GM12878 (cell line): ENCODE measurements at regions not wholly inside any gene's neighbourhood (a gene's known extent, or its start where the extent isn't known, plus 50 kb on each side); places are given as distances from the start of the nearest gene placed in this dataset.

ENCODE experiments used
- ATAC-seq: fragments of 200-7000 bp; cut with Tn5 transposase; 3 replicates; pipeline ENCODE4 v1.9.1; 2020; ENCODE audit warnings: mild to moderate bottlenecking, moderate library complexity
- BruUV-seq: library from RNA; stranded (reverse); fragments of 400-500 nt; replicated peaks from 2 replicates; lab custom pipeline; 2021; lab: Mats Ljungman, UMichigan
- CTCF ChIA-PET: fragments of 300-600 bp; sonication (Branson Sonifier 250); formaldehyde crosslinking; extraction: SDS; loops from one replicate; lab custom pipeline; 2021; ENCODE audit warnings: inconsistent platforms; lab: Yijun Ruan, JAX
- POLR2A ChIA-PET: fragments of 350-600 bp; formaldehyde crosslinking; extraction: SDS; loops from one replicate; lab custom pipeline; 2021; ENCODE audit warnings: inconsistent platforms; lab: Charles Lee
- RAD21 ChIA-PET: fragments of 300-600 bp; sonication (Branson Sonifier 250); formaldehyde crosslinking; loops from one replicate; lab custom pipeline; 2023; ENCODE audit warnings: antibody characterized with exemption; ENCODE audit not compliant: unreplicated experiment; lab: Charles Lee
- SMC1A ChIA-PET: fragments of 300-600 bp; sonication (Branson Sonifier 250); formaldehyde crosslinking; loops from one replicate; lab custom pipeline; 2023; ENCODE audit not compliant: unreplicated experiment, uncharacterized antibody; lab: Charles Lee
- DNase-seq: peaks from one replicate; pipeline ENCODE4 v3.0.0-alpha.2; 2011; ENCODE audit warnings: low read depth, low spot score
- FAIRE-seq: peaks from 3 replicates; lab custom pipeline; 2011; peaks lifted over from hg19 to GRCh38; lab: Jason Lieb, UNC
- H2AFZ ChIP-seq: 2 replicates; pipeline ENCODE4 v1.6.0; 2011; ENCODE audit warnings: low read depth, low read length, control low read depth; ENCODE audit not compliant: control insufficient read depth
- H3K27ac ChIP-seq: 2 replicates; pipeline ENCODE4 v1.5.1; 2011; ENCODE audit warnings: control low read depth; ENCODE audit not compliant: control insufficient read depth, insufficient read depth
- H3K27me3 ChIP-seq, 2 experiments: replicated peaks in 1 of 2; 2 replicates each; pipeline versions ENCODE4 v1.6.0 to v1.6.1; 2011; ENCODE audit warnings: low read length in 1 of 2; ENCODE audit not compliant: control insufficient read depth in 2 of 2, insufficient read depth in 2 of 2
- H3K36me3 ChIP-seq, 2 experiments: 2 replicates each; pipeline ENCODE4 v1.5.1; 2011; ENCODE audit warnings: low read length in 1 of 2; ENCODE audit not compliant: control insufficient read depth in 2 of 2, insufficient read depth in 2 of 2
- H3K4me1 ChIP-seq: 2 replicates; pipeline ENCODE4 v1.6.1; 2011; ENCODE audit warnings: mild to moderate bottlenecking, low read length, moderate library complexity, mixed read lengths; ENCODE audit not compliant: control insufficient read depth, insufficient read depth
- H3K4me2 ChIP-seq: 2 replicates; pipeline ENCODE4 v1.6.0; 2011; ENCODE audit warnings: control low read depth; ENCODE audit not compliant: control insufficient read depth, insufficient read depth
- H3K4me3 ChIP-seq: fragments of 200-600 bp; sonication (generic); 2 replicates; pipeline ENCODE4 v1.5.1; 2016
- H3K79me2 ChIP-seq: 2 replicates; pipeline ENCODE4 v1.6.0; 2011; ENCODE audit warnings: low read length; ENCODE audit not compliant: control insufficient read depth, insufficient read depth
- H3K9ac ChIP-seq: 2 replicates; pipeline ENCODE4 v1.8.0; 2011; ENCODE audit warnings: low read length, control low read depth, mixed read lengths; ENCODE audit not compliant: control insufficient read depth, insufficient read depth
- H3K9me3 ChIP-seq: replicated peaks from 3 replicates; pipeline ENCODE4 v1.5.1; 2011; ENCODE audit warnings: mild to moderate bottlenecking, low read length; ENCODE audit not compliant: control insufficient read depth, insufficient read depth
- H4K20me1 ChIP-seq: 2 replicates; pipeline ENCODE4 v1.6.0; 2011; ENCODE audit not compliant: control insufficient read depth, insufficient read depth
- EGR1 ChIP-seq, 2 experiments: IDR thresholded peaks; 1 replicate in 1 of 2; 2 replicates in 1 of 2; pipeline ENCODE4 v1.6.1; 2011 to 2012; ENCODE audit warnings: low read depth in 2 of 2, low read length in 2 of 2, borderline replicate concordance in 1 of 2, mild to moderate bottlenecking in 1 of 2, moderate library complexity in 1 of 2
- KAT2A ChIP-seq: conservative IDR thresholded peaks from 2 replicates; pipeline ENCODE4 v1.6.1; 2011; ENCODE audit warnings: low read depth, low read length; ENCODE audit not compliant: control insufficient read depth
- MEF2A ChIP-seq: IDR thresholded peaks from 2 replicates; pipeline ENCODE4 v1.6.1; 2011; ENCODE audit warnings: low read depth, mild to moderate bottlenecking, low read length, moderate library complexity; ENCODE audit not compliant: insufficient read depth
- MLLT1 ChIP-seq: fragments of 450-650 bp; IDR thresholded peaks from 2 replicates; pipeline ENCODE4 v1.6.1; 2016; ENCODE audit warnings: mild to moderate bottlenecking
- RFX5 ChIP-seq: IDR thresholded peaks from 2 replicates; pipeline ENCODE4 v1.6.1; 2011; ENCODE audit warnings: low read depth, low read length, improper control_type of control experiment
- SRF ChIP-seq, 2 experiments: IDR thresholded peaks; 2 replicates each; pipeline ENCODE4 v1.6.1; 2011; ENCODE audit warnings: low read depth in 2 of 2, low read length in 2 of 2, mild to moderate bottlenecking in 1 of 2, moderate library complexity in 1 of 2
- STAT1 ChIP-seq: fragments of 450-650 bp; conservative IDR thresholded peaks from 2 replicates; pipeline ENCODE4 v1.6.1; 2014; ENCODE audit warnings: antibody characterized with exemption, mild to moderate bottlenecking
- ZBTB33 ChIP-seq: fragments of 450-650 bp; IDR thresholded peaks from 2 replicates; pipeline ENCODE4 v1.6.1; 2017; ENCODE audit warnings: mild to moderate bottlenecking
- ZNF687 ChIP-seq: fragments of 450-650 bp; IDR thresholded peaks from 2 replicates; pipeline ENCODE4 v1.6.1; 2017; ENCODE audit warnings: mild to moderate bottlenecking, moderate library complexity
- WGBS: methylation state at CpG from one replicate; pipeline ENCODE4 v1.1.6; 2016; ENCODE audit warnings: low lambda C conversion rate; ENCODE audit not compliant: insufficient replicate concordance, insufficient coverage; ENCODE audit errors: missing lambda C conversion rate; 5-methylcytosine and 5-hydroxymethylcytosine counted together
- in situ Hi-C: fragments of 300-500 bp; cut with MboI; formaldehyde crosslinking; loops from 9 replicates; pipeline ENCODE4 v1.14.3; 2018; ENCODE audit warnings: mixed read lengths
- intact Hi-C: fragments of 100-400 bp; cut with micrococcal nuclease; formaldehyde crosslinking; loops from one replicate; pipeline ENCODE4 v1.14.2; 2022; ENCODE audit not compliant: unreplicated experiment

GRCh38 chr1:234825498-234826165, 215.7 kb upstream of the IRF2BP2 start:
- Histone ChIP-seq H3K27ac (no peak overlapping the region), H4K20me1 (no peaks in the 10 kb centered on the region), H3K4me1 (no peaks in the 10 kb centered on the region), H3K27me3 (no peaks in the 10 kb centered on the region)
- ATAC-seq, result no peak
- SMC1A ChIA-PET, result no interaction called here
- POLR2A ChIA-PET, result interaction anchor here (3.1 kb wide), 1 partner anchor 14 kb away, joined by 10 read pairs; no protein-coding TSS in a partner anchor
- TF ChIP-seq STAT1 (no peak), SRF (IDR thresholded peaks at IDR 0.05; ENCODE audit: low read depth in 2 of 2, low read length in 2 of 2) (no peak), EGR1 (IDR thresholded peaks at IDR 0.05; ENCODE audit: borderline replicate concordance in 1 of 2, low read depth in 2 of 2, low read length in 2 of 2) (no peak), MEF2A (no peak), MLLT1 (no peak), RFX5 (no peak), ZNF687 (no peak), KAT2A (no peak), ZBTB33 (no peak)
- TF ChIP-seq, all 136 proteins: peak for 0
- Histone ChIP-seq H3K9me3 (no peaks in the 10 kb centered on the region; the same call in 1 of the 3 replicates), H2AFZ (no peak overlapping the region), H3K79me2 (no peaks in the 10 kb centered on the region), H3K36me3 (no peaks in the 10 kb centered on the region), H3K9ac (no peak overlapping the region), H3K4me3 (no peak overlapping the region), H3K4me2 (no peak overlapping the region)
- WGBS, result 65% methylated on average over 7 of the region's 7 CpGs
- intact Hi-C loops (no loop called here), in situ Hi-C loops (loop anchor here (25.0 kb wide), 1 partner anchor 88 kb away; no protein-coding TSS in a partner anchor)
- no peak for FAIRE-seq
- RAD21 ChIA-PET, result no interaction called here
- CTCF ChIA-PET, result interaction anchor here (0.6 to 1.4 kb wide), 3 partner anchors 8 to 54 kb away, joined by 3 to 4 read pairs (median 3); no protein-coding TSS in a partner anchor
- BruUV-seq, result no TSS peak
- no peak for DNase-seq
